ENCODE measurements at regions not wholly inside any gene's neighbourhood (a gene's known extent, or its start where the extent isn't known, plus 50 kb on each side); places are given as distances from the start of the nearest gene placed in this dataset.

DNA sequence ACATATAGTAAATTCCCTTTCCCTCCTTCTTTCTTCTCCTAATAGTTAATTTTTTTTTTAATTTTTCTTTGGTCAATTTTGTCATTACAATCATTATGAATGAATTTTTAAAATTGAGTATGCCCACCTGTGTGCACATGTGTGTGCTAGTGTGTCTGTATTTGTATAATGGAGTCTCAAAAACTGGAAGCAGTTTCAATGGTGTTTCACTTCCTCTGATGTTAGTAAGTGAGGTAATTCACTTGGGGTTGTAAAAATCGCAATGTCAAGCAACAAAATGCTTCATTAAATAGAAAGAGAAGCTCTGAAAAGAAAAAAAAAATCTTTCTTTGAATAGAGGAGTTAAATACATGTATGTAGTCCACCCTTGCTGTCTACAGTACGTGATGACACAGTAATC, 1467.6 kb upstream of the NUDT12 start:
- TF ChIP-seq, protein P1, sequence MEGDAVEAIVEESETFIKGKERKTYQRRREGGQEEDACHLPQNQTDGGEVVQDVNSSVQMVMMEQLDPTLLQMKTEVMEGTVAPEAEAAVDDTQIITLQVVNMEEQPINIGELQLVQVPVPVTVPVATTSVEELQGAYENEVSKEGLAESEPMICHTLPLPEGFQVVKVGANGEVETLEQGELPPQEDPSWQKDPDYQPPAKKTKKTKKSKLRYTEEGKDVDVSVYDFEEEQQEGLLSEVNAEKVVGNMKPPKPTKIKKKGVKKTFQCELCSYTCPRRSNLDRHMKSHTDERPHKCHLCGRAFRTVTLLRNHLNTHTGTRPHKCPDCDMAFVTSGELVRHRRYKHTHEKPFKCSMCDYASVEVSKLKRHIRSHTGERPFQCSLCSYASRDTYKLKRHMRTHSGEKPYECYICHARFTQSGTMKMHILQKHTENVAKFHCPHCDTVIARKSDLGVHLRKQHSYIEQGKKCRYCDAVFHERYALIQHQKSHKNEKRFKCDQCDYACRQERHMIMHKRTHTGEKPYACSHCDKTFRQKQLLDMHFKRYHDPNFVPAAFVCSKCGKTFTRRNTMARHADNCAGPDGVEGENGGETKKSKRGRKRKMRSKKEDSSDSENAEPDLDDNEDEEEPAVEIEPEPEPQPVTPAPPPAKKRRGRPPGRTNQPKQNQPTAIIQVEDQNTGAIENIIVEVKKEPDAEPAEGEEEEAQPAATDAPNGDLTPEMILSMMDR (IDR thresholded peaks at IDR 0.05; ENCODE audit: insufficient read depth, low read depth, low read length), result no peak
- TF ChIP-seq EZH2 (IDR thresholded peaks at IDR 0.05; ENCODE audit: insufficient read depth, low read length), result no peak

Measured in astrocyte (in vitro differentiated cells and primary cell).